ENCODE measurements at regions not wholly inside any gene's neighbourhood (a gene's known extent, or its start where the extent isn't known, plus 50 kb on each side); places are given as distances from the start of the nearest gene placed in this dataset.

DNA sequence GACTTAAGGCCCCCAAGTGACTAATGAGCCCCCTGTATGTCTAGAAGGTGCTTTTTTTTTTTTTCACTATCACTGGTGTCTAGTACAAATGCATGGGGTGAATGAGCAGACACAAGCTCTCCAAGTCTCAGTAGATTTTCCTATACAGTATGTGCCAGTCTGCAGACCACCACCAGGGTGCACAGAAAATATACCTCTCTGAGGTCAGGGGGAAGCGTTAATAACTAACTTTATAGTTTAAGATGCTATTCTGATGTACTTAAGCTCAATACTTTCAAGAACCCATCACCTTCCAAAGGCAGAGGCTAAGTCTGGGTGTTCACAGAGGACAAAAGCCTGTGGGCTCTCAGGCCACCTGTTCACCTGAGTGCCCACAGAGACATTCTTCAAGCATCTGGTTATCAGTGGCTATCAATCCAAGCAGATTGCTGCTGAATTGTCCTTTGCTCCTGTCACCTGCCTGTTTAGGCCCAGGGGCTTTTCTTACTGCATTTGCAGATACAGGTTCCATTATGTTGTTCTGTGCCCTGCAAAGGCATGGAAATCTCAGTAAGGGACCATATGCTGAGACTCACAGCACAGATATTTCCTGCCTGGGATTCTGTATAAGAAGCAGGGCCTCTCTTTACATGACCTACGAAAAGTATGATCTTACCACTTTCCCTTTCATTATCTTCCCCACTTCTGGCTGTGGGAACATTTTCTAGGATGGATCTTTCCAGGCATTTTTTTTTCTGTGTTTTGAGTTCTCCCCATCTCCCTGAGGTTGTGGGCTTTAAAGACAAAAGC lies 534.6 kb downstream of the TNS1 start:
- no peak for DNase-seq

- no peak for DNase-seq
These were observed 535.5 kb downstream of the TNS1 start for GRCh38 chr2:217467331-217467730.

- DNase-seq, result no peak
These were observed 536.0 kb downstream of the TNS1 start for GRCh38 chr2:217466805-217467204.

DNA sequence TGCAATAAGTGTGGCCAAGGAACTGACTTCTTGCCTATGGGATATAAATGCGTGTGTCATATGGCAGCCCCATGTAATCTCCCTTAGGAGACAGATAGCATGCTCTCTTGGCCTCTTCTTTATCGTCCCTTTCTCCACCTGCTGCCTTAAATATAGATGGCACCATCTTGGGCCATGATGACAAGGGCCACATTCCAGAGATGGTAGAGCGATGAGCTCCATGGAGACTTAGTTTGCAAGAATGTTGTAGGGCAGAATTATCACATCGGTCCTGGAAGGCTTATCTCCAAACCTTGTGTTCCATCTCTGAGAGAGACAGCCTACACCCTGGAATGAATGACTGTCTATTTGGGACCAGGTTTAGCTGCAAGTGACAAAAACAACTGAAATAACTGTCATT lies 536.7 kb downstream of the TNS1 start:
- DNase-seq, result no peak

- DNase-seq, result no peak
These were observed 537.7 kb downstream of the TNS1 start for GRCh38 chr2:217465100-217465499.

DNA sequence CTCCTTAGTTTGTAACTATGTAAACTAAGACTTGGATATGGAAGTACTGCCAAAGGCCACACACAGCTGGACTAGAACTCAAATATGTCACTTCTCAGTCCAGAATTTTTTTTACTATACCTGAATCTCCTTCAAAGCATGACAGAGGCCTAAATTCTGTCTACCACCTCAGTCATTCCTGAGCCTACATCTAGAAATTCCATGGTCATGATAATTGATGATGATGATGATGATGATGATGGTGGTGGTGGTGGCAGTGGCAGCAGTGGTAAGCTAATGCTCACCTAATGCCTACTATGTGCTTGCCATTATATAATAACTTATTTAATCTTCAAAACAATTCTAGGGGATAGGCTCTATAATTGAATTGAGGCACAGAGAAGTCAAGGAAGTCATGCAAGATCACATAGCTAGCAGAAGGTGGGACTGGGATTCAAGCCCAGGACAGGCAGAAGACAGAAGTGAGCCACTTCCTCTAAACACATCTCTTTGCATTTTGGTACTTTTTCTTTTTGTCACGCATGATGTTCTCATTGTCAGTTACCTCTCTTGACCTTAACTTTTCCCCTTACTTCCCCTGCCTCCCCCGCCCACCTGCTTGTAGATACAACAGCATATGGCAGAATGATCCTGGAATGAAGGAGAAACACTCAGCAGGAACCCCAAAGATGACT lies 539.3 kb downstream of the TNS1 start:
- no peak for DNase-seq

DNA sequence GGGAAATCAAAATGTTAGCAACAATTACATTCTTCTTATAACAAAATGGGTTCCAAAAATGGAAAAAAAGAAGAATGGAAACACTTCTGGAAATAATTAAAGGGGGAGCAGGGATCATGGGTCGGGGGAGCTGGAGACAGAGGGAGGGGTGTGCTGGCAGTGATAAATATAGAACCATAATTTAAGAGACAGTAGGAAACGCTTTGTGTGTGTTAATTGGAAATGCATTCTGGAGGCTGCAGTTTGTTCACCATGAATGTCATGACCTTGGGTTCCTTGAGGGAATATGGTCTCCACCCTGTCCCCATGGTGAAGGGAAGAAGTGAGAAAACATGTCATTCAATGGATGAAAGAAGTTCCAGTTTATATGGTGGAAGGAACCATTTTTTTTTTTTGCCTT lies 540.7 kb downstream of the TNS1 start:
- no peak for DNase-seq

DNA sequence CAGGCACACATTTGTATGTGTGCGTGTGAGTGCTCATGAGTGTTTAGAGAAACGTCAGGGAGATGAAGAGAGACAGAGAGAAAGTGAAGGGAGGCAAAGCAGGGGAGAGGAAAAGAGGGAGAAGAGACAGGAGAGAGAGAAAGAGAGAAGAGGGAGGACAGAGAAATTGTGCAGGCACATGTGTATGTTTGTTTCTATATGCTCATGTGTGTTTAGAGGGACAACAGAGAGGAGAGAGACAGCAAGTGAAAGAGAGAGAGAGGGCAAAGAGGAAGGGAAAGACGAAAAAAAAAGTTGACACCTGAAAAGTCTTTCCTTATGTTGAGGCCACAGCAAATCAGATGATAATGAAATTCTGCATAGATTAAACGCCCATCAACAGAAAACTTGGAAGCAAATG lies 541.1 kb downstream of the TNS1 start:
- no peak for DNase-seq

- no peak for DNase-seq
These were observed 543.0 kb downstream of the TNS1 start for GRCh38 chr2:217459680-217460405.

DNA sequence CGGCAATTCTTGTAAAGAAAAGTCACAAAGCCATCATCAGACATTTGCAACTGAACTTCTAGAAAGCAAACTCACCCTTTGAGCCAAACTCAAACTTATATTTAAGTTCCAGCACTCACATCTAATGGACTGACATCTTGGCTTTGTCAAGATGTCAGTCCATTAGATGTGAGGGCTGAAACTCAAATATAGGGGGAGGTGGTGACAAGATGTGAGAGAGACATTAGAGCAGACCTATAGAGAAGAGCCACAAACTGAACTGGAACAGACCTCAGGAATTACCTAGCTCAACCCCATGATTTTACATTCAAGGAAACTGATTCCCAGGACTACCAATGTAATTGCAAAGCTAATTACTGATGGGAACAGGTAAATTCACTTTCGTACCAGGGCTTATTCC lies 543.8 kb downstream of the TNS1 start:
- no peak for DNase-seq

DNA sequence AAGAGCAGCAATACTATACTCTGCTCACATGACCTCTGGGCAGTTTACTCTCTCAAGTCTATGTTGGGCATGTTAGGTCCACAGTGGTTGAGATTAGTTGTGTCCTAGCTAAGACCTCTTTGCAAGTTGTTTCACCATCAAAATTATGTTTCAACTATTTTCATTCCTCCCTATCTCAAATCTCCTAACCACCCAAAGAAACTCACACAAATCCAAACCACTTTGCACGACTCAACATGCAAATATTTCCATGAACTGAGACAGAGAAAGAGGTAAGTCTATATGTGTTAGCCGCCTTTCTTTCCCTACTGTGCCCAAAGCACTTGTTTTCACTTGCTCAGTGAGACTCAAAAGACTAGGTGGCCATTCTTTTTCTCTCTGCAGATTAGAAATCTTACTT lies 546.8 kb downstream of the TNS1 start:
- no peak for DNase-seq

DNA sequence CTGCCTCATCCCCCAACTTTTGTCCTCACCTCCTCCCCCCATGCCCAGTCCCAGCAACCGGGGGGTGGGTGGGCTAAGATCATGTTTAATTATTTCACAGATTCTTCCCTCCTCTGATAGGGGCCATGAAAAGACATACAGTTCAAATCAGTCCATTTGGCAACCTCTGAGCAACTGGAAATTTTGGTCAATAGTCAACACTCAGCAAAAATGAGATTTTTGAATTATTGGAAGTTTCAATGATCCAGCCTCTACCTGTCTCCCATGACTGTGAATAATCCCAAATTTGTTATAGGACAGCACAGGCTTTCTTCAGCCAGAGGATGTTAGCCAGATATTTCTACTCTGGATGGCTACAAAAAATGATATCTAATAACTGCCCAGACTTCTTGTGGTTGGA lies 549.9 kb downstream of the TNS1 start:
- DNase-seq, result no peak

GRCh38 chr2:217451666-217452065 lies 551.1 kb downstream of the TNS1 start:
- DNase-seq, result no peak

DNA sequence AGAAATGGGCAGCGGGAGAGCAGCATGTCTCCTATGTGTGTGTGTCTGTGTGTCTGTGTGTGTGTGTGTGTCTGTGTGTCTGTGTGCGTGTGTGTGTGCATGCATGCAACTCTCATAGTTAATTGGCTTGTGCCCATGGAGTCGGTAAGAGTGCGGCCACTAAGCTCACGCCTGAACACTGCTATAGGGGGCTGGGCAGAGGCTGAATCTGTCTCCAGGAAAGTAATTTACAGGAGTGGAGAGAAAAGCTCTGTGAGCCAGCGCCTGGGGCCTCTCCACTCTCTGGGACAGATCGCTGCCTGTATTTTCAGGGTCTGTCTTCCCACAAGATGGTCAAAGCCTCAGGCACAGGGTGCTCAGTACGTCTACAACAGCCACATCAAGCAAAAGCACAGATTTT lies 553.4 kb downstream of the TNS1 start:
- DNase-seq, result no peak

- DNase-seq, result no peak
These were observed 553.9 kb downstream of the TNS1 start for GRCh38 chr2:217448860-217449259.

DNA sequence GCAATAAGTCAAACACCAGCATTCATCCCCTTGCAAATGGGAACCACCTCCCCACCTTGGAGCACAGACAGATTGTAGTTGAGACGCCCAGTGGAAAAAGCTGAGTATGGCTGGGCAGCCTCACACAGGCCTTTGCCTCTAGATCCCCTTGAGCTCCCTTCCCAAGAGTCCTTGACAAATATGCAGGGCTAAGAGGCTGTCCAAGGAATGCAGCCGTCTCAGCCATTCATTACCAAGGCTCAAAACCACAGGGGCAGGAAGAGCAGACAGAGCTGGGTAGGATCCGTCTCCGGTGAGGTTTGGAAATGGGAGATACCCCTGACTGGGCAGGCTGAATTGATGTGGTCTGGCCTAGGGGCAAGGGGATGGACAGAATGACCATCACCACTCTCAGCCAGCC lies 557.1 kb downstream of the TNS1 start:
- DNase-seq, result no peak

DNA sequence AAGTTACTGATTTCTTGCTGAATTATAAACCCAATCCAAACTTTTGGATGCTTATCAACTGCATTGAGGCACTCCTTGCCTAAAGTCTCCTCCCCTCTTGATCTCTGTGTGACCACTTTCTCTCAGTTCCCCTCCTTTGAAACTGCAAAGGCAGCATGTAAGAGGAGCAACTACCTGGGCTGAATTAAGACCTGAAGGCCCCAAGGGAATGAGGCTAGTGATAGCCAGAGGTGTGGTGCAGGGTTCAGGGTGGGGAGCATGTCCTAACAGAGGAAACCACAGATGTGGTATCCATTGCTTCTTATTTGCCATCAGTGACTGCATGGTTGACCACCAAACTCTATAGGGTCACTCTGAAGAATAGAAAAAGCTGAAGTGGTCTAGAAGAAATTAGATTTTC lies 557.9 kb downstream of the TNS1 start:
- no peak for DNase-seq

GRCh38 chr2:217444509-217444908 lies 558.3 kb downstream of the TNS1 start:
- no peak for DNase-seq

DNA sequence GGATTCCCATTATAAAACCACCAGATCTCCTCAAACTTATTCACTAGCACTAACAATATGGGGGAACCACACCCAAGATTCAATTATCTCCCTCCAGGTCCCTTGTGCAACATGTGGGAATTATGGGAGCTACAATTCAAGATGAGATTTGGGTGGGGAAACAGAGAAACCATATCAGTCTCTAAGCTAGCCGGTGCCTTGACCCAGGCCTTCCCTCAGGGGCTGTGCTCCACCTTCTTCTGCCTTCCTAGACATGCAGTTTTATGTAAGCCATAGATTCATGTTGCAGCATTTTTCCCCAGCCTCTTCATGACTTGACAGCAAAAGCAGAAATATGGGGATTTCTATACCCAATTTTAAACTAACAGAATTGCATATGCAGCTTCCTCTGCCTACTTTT lies 559.2 kb downstream of the TNS1 start:
- no peak for DNase-seq

GRCh38 chr2:217440000-217440399 lies 562.8 kb downstream of the TNS1 start:
- no peak for DNase-seq

GRCh38 chr2:217438821-217439220 lies 564.0 kb downstream of the TNS1 start:
- no peak for DNase-seq

GRCh38 chr2:217438136-217438535 lies 564.7 kb downstream of the TNS1 start:
- no peak for DNase-seq

- no peak for DNase-seq
These were observed 565.4 kb downstream of the TNS1 start for GRCh38 chr2:217437290-217437870.

- no peak for DNase-seq
These were observed 566.4 kb downstream of the TNS1 start for GRCh38 chr2:217436386-217436785.
